GM21529 (cell line): ENCODE measurements at regions not wholly inside any gene's neighbourhood (a gene's known extent, or its start where the extent isn't known, plus 50 kb on each side); places are given as distances from the start of the nearest gene placed in this dataset.

Experiments used
- ATAC-seq: cut with Tn5 transposase; IDR thresholded peaks from one replicate; pipeline ENCODE4 v1.9.1; 2021; ENCODE audit not compliant: unreplicated experiment

GRCh38 chr9:86732514-86733171 is 214.7 kb downstream of the GAS1 start:
- ATAC-seq: no peak

- no peak for ATAC-seq
These were observed 215.7 kb downstream of the GAS1 start for GRCh38 chr9:86731511-86732063.

- ATAC-seq: no peak
These were observed 217.0 kb downstream of the GAS1 start for GRCh38 chr9:86730163-86730928.

- no peak for ATAC-seq
These were observed 222.8 kb downstream of the GAS1 start for GRCh38 chr9:86724529-86724928.

GRCh38 chr9:86723346-86723745 is 224.0 kb downstream of the GAS1 start:
- no peak for ATAC-seq

GRCh38 chr9:86722706-86723075 is 224.6 kb downstream of the GAS1 start:
- no peak for ATAC-seq

- ATAC-seq: no peak
These were observed 225.2 kb downstream of the GAS1 start for GRCh38 chr9:86721843-86722705.

- ATAC-seq: no peak
These were observed 226.0 kb downstream of the GAS1 start for GRCh38 chr9:86721226-86721781.

GRCh38 chr9:86720639-86721225 is 226.6 kb downstream of the GAS1 start:
- ATAC-seq: no peak

GRCh38 chr9:86718388-86719049 is 228.8 kb downstream of the GAS1 start:
- no peak for ATAC-seq

GRCh38 chr9:86716326-86716922 is 230.9 kb downstream of the GAS1 start:
- no peak for ATAC-seq

GRCh38 chr9:86714999-86715398 is 232.3 kb downstream of the GAS1 start:
- no peak for ATAC-seq

GRCh38 chr9:86713970-86714369 is 233.3 kb downstream of the GAS1 start:
- no peak for ATAC-seq

GRCh38 chr9:86713470-86713869 is 233.8 kb downstream of the GAS1 start:
- ATAC-seq: no peak

GRCh38 chr9:86708918-86709835 is 238.1 kb downstream of the GAS1 start:
- ATAC-seq: no peak

GRCh38 chr9:86707932-86708510 is 239.3 kb downstream of the GAS1 start:
- ATAC-seq: no peak

- ATAC-seq: no peak
These were observed 240.9 kb downstream of the GAS1 start for GRCh38 chr9:86706391-86706790.

- no peak for ATAC-seq
These were observed 241.8 kb downstream of the GAS1 start for GRCh38 chr9:86705490-86705889.
